Endothelial cell (in vitro differentiated cells): ENCODE measurements at regions not wholly inside any gene's neighbourhood (a gene's known extent, or its start where the extent isn't known, plus 50 kb on each side); places are given as distances from the start of the nearest gene placed in this dataset.

Source experiments
- DNase-seq: peaks from one replicate; pipeline ENCODE4 v3.0.0; 2021; ENCODE audit warnings: low spot score
- H3K27ac Mint-ChIP-seq: one replicate; pipeline ENCODE4 v1.8.0; 2021; ENCODE audit warnings: mixed read lengths, inconsistent platforms; ENCODE audit not compliant: unreplicated experiment
- H3K27me3 Mint-ChIP-seq: one replicate; pipeline ENCODE4 v1.8.0; 2021; ENCODE audit warnings: mild to moderate bottlenecking, moderate library complexity, mixed read lengths, inconsistent platforms; ENCODE audit not compliant: unreplicated experiment
- H3K36me3 Mint-ChIP-seq: one replicate; pipeline ENCODE4 v1.8.0; 2021; ENCODE audit warnings: mild to moderate bottlenecking, low read depth, mixed read lengths, inconsistent platforms; ENCODE audit not compliant: unreplicated experiment
- H3K4me1 Mint-ChIP-seq: one replicate; pipeline ENCODE4 v1.8.0; 2021; ENCODE audit warnings: mild to moderate bottlenecking, mixed read lengths, inconsistent platforms; ENCODE audit not compliant: unreplicated experiment
- H3K4me3 Mint-ChIP-seq: one replicate; pipeline ENCODE4 v1.8.0; 2021; ENCODE audit warnings: mild to moderate bottlenecking, mixed read lengths, inconsistent platforms; ENCODE audit not compliant: unreplicated experiment
- H3K9me3 Mint-ChIP-seq: one replicate; pipeline ENCODE4 v1.8.0; 2021; ENCODE audit warnings: mixed read lengths, inconsistent platforms; ENCODE audit not compliant: unreplicated experiment
- CTCF ChIP-seq: fragments of 200-600 bp; sonication (generic); IDR thresholded peaks from one replicate; pipeline ENCODE4 v1.5.0; 2021; ENCODE audit warnings: antibody characterized with exemption; ENCODE audit not compliant: unreplicated experiment

DNA sequence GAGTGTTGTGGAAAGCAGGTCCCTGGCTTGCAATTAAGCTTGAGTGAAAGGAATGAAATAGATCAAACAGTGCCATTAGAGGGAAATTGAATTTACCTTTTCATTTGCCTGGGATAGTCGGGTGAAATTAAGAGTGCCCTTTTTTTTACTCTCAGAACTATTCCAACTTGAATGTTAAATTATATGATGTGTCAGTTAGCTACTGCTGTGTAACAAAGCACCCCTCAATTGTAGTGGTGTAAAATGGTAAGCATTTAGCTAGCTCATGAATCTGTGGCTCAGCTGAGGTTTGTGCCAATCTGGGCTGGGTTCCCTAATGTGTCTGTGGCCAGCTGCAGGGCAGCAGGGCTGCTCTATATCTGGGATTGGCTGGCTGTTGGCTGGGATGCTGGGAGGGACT lies 571.4 kb downstream of the MN1 start:
- Mint-ChIP-seq H3K9me3 (no peaks in the 10 kb centered on the region), H3K36me3 (no peaks in the 10 kb centered on the region), H3K4me1 (peaks cover 3% of the 10 kb centered on the region), H3K4me3 (no peak overlapping the region), H3K27ac (no peak overlapping the region), H3K27me3 (no peaks in the 10 kb centered on the region)
- no peak for TF ChIP-seq CTCF
- DNase-seq, result no peak

GRCh38 chr22:27231266-27231665 lies 570.3 kb downstream of the MN1 start:
- Mint-ChIP-seq H3K36me3 (no peaks in the 10 kb centered on the region), H3K27ac (no peak overlapping the region), H3K9me3 (no peaks in the 10 kb centered on the region), H3K27me3 (no peaks in the 10 kb centered on the region), H3K4me1 (peaks cover 3% of the 10 kb centered on the region), H3K4me3 (no peak overlapping the region)
- TF ChIP-seq CTCF, result no peak
- no peak for DNase-seq

GRCh38 chr22:27232077-27232476 lies 569.5 kb downstream of the MN1 start:
- Mint-ChIP-seq H3K27ac (no peak overlapping the region), H3K27me3 (peaks cover 3% of the 10 kb centered on the region), H3K9me3 (no peaks in the 10 kb centered on the region), H3K4me1 (peaks cover 3% of the 10 kb centered on the region), H3K4me3 (no peak overlapping the region), H3K36me3 (no peaks in the 10 kb centered on the region)
- DNase-seq, result no peak
- no peak for TF ChIP-seq CTCF

DNA sequence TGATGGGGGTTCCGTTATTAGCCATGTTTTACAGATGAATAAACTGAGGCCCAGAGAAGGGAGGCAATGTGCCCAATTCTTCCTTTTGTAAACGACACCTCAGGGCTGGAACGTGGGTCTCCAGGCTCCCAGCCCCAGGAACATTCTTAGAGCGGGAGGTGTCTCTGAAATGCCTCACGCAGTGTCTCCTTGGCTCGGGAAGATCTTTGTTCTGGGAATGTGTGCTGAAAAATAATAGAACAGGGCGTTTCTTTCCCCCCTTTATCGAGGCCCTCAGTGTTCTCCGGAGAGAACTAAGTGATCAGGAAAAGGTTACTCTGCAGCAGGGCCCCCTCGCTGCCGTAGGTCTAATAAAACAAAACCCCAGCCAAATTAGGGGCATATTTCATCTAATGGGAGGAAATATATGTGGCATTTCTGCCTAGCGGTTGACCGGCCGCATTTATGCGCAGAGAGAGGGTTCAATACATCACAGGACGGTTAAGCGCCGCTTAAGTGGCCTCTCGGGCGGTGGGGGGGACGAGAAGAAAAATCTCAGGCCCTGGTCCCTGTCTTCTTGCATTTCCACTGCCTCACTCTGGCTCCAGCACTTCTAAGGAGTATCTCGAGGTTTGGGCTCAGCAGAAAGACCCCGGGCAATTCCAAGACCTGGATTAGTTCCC lies 564.3 kb downstream of the MN1 start:
- Mint-ChIP-seq H3K4me1 (peaks cover 4% of the 10 kb centered on the region), H3K9me3 (no peaks in the 10 kb centered on the region), H3K36me3 (no peaks in the 10 kb centered on the region), H3K27ac (no peak overlapping the region), H3K4me3 (no peak overlapping the region), H3K27me3 (peaks cover 5% of the 10 kb centered on the region)
- no peak for DNase-seq
- no peak for TF ChIP-seq CTCF

DNA sequence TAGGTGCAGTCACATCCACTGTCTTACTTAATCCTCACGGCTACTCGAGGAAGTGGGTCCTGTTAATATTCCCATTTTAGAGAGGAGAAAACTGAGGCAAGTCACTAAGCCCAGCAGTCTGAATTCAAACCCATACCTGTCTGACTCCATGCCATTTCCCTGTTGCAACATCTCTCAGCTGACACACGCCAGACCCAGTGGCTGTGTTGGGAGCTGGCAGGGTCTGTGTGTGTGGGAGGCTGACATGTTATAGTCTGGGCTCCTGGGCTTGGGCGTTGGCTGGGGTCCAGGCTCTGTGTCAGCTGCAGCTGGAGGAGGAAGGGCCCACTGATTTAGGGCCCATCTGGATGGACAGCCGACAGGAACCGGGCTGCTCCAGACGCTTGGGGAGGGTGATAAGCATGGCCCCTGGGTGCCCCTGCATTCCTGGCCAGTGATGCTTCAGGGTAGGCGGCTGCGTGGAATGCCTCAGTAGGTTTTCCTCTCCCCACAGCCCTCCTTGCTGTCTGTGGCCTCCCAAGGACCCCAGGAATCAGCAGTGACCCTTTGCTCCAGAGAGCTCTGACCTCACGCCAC lies 562.5 kb downstream of the MN1 start:
- Mint-ChIP-seq H3K36me3 (no peaks in the 10 kb centered on the region), H3K27ac (no peak overlapping the region), H3K4me1 (peaks cover 6% of the 10 kb centered on the region), H3K4me3 (no peak overlapping the region), H3K27me3 (peaks cover 7% of the 10 kb centered on the region), H3K9me3 (no peaks in the 10 kb centered on the region)
- TF ChIP-seq CTCF, result no peak
- no peak for DNase-seq
